ENCODE measurements at regions not wholly inside any gene's neighbourhood (a gene's known extent, or its start where the extent isn't known, plus 50 kb on each side); places are given as distances from the start of the nearest gene placed in this dataset.

DNA sequence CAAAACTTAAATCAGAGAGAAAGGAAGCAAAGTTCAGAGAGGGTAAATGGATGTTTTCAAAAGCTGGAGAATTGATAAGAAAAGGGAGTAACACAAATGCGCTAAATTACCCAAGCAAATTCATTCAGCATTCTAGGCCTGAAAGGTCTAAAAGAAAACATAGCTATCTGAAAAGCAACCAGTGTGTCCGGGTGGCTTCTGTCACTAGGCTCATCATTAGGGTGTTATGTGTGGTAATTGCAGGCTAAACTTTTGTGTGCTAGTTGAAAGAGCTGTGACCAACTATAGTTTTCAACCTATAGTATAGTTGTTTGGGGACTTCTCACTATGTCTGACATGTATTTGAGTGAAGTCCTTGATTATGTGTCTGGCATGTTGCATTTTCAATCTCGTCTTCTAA is 839.6 kb upstream of the ZEB2 start:
- Histone ChIP-seq H3K4me1 (ENCODE audit: control extremely low read depth in 1 of 4, control insufficient read depth in 4 of 4, insufficient read depth in 4 of 4, low read length in 3 of 4) (no peaks in the 10 kb centered on the region), H3K9me3 (ENCODE audit: control extremely low read depth in 1 of 5, control insufficient read depth in 4 of 5, insufficient read depth in 2 of 5, low read depth in 1 of 5, low read length in 4 of 5) (no peaks in the 10 kb centered on the region), H3K36me3 (ENCODE audit: control insufficient read depth in 4 of 4, insufficient read depth in 4 of 4, low read length in 3 of 4) (no peaks in the 10 kb centered on the region), H3K4me3 (ENCODE audit: control insufficient read depth in 1 of 7, extremely low read depth in 1 of 7, insufficient read depth in 4 of 7, low read depth in 2 of 7, low read length in 6 of 7) (no peak overlapping the region), H3K27me3 (replicated peaks in 2 of 5; ENCODE audit: control insufficient read depth in 4 of 5, insufficient read depth in 5 of 5, low read length in 4 of 5) (no peaks in the 10 kb centered on the region), H3K27ac (ENCODE audit: insufficient read depth in 1 of 2, low read depth in 1 of 2, low read length in 2 of 2, poor library complexity in 1 of 2, severe bottlenecking in 2 of 2) (no peak overlapping the region)
- 100% methylated on average over 1 of the region's 3 CpGs for WGBS (ENCODE audit: insufficient coverage)
- ChIA-PET POLR2A (no interaction called here), CTCF (no interaction called here)
- DNase-seq = no peak

GRCh38 chr2:145356056-145356455 is 836.1 kb upstream of the ZEB2 start:
- H3K4me1 ChIP-seq (ENCODE audit: control extremely low read depth in 1 of 4, control insufficient read depth in 4 of 4, insufficient read depth in 4 of 4, low read length in 3 of 4) = no peaks in the 10 kb centered on the region
- no peaks in the 10 kb centered on the region for H3K9me3 ChIP-seq (ENCODE audit: control extremely low read depth in 1 of 5, control insufficient read depth in 4 of 5, insufficient read depth in 2 of 5, low read depth in 1 of 5, low read length in 4 of 5)
- H3K27me3 ChIP-seq (replicated peaks in 2 of 5; ENCODE audit: control insufficient read depth in 4 of 5, insufficient read depth in 5 of 5, low read length in 4 of 5) = no peaks in the 10 kb centered on the region
- CTCF ChIA-PET = no interaction called here
- no peaks in the 10 kb centered on the region for H3K36me3 ChIP-seq (ENCODE audit: control insufficient read depth in 4 of 4, insufficient read depth in 4 of 4, low read length in 3 of 4)
- POLR2A ChIA-PET = no interaction called here
- H3K4me3 ChIP-seq (ENCODE audit: control insufficient read depth in 1 of 7, extremely low read depth in 1 of 7, insufficient read depth in 4 of 7, low read depth in 2 of 7, low read length in 6 of 7) = no peak overlapping the region
- H3K27ac ChIP-seq (ENCODE audit: insufficient read depth in 1 of 2, low read depth in 1 of 2, low read length in 2 of 2, poor library complexity in 1 of 2, severe bottlenecking in 2 of 2) = no peak overlapping the region
- DNase-seq = no peak

- Histone ChIP-seq H3K4me3 (ENCODE audit: control insufficient read depth in 1 of 7, extremely low read depth in 1 of 7, insufficient read depth in 4 of 7, low read depth in 2 of 7, low read length in 6 of 7) (no peak overlapping the region), H3K4me1 (ENCODE audit: control extremely low read depth in 1 of 4, control insufficient read depth in 4 of 4, insufficient read depth in 4 of 4, low read length in 3 of 4) (no peaks in the 10 kb centered on the region), H3K9me3 (ENCODE audit: control extremely low read depth in 1 of 5, control insufficient read depth in 4 of 5, insufficient read depth in 2 of 5, low read depth in 1 of 5, low read length in 4 of 5) (peaks cover 0 to under 1% (median 0%) of the 10 kb centered on the region in 5 experiments), H3K27ac (ENCODE audit: insufficient read depth in 1 of 2, low read depth in 1 of 2, low read length in 2 of 2, poor library complexity in 1 of 2, severe bottlenecking in 2 of 2) (no peak overlapping the region), H3K36me3 (ENCODE audit: control insufficient read depth in 4 of 4, insufficient read depth in 4 of 4, low read length in 3 of 4) (no peaks in the 10 kb centered on the region), H3K27me3 (replicated peaks in 2 of 5; ENCODE audit: control insufficient read depth in 4 of 5, insufficient read depth in 5 of 5, low read length in 4 of 5) (no peaks in the 10 kb centered on the region)
- POLR2A ChIA-PET = interaction anchor here (0.6 kb wide), 1 partner anchor 187 kb away, joined by 3 read pairs; no protein-coding TSS in a partner anchor
- 93% methylated on average over 3 of the region's 5 CpGs for WGBS (ENCODE audit: insufficient coverage)
- CTCF ChIA-PET = interaction anchor here (1.3 kb wide), 1 partner anchor 14 kb away, joined by 4 read pairs; no protein-coding TSS in a partner anchor
- no peak for DNase-seq
Observed at GRCh38 chr2:145352484-145352883, 832.6 kb upstream of the ZEB2 start.

DNA sequence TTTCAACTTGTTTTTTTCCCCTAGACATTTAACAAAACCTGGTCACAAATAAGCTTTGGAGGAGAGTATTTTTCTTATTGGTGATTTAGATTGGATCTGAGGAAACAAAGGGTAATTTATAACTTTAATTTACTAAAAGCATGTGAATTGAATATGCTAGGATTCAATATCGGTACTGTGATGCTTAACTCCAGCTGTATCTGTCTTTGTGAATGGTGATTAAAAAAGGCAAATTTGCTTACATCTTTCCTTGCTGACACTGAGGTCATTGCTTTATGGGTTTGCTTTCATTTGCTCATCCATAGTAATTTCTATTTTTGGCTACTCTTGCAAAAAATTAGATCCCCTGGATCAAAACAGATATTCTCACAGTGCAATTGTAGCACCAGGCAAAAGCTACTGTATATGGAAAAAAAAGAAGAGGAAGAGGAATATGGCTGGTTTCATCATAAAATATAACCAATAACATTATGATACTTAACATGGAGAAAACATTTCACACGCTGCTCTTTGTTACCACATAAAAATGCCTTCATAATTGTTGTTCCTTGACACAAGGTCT is 832.0 kb upstream of the ZEB2 start:
- H3K4me1 ChIP-seq (ENCODE audit: control extremely low read depth in 1 of 4, control insufficient read depth in 4 of 4, insufficient read depth in 4 of 4, low read length in 3 of 4) = no peaks in the 10 kb centered on the region
- no CpG with 5 or more reads among the region's 2 CpGs for WGBS (ENCODE audit: insufficient coverage)
- no peaks in the 10 kb centered on the region for H3K36me3 ChIP-seq (ENCODE audit: control insufficient read depth in 4 of 4, insufficient read depth in 4 of 4, low read length in 3 of 4)
- no peak for DNase-seq
- no peaks in the 10 kb centered on the region for H3K27me3 ChIP-seq (replicated peaks in 2 of 5; ENCODE audit: control insufficient read depth in 4 of 5, insufficient read depth in 5 of 5, low read length in 4 of 5)
- ChIA-PET CTCF (interaction anchor here (1.3 kb wide), 1 partner anchor 14 kb away, joined by 4 read pairs; no protein-coding TSS in a partner anchor), POLR2A (interaction anchor here (0.6 kb wide), 1 partner anchor 188 kb away, joined by 3 read pairs; no protein-coding TSS in a partner anchor)
- H3K9me3 ChIP-seq (ENCODE audit: control extremely low read depth in 1 of 5, control insufficient read depth in 4 of 5, insufficient read depth in 2 of 5, low read depth in 1 of 5, low read length in 4 of 5) = peaks cover 0 to 1% (median 0%) of the 10 kb centered on the region in 5 experiments
- H3K27ac ChIP-seq (ENCODE audit: insufficient read depth in 1 of 2, low read depth in 1 of 2, low read length in 2 of 2, poor library complexity in 1 of 2, severe bottlenecking in 2 of 2) = no peak overlapping the region
- H3K4me3 ChIP-seq (ENCODE audit: control insufficient read depth in 1 of 7, extremely low read depth in 1 of 7, insufficient read depth in 4 of 7, low read depth in 2 of 7, low read length in 6 of 7) = no peak overlapping the region

- Histone ChIP-seq H3K4me1 (ENCODE audit: control extremely low read depth in 1 of 4, control insufficient read depth in 4 of 4, insufficient read depth in 4 of 4, low read length in 3 of 4) (no peaks in the 10 kb centered on the region), H3K27ac (ENCODE audit: insufficient read depth in 1 of 2, low read depth in 1 of 2, low read length in 2 of 2, poor library complexity in 1 of 2, severe bottlenecking in 2 of 2) (no peak overlapping the region), H3K27me3 (replicated peaks in 2 of 5; ENCODE audit: control insufficient read depth in 4 of 5, insufficient read depth in 5 of 5, low read length in 4 of 5) (no peaks in the 10 kb centered on the region), H3K4me3 (ENCODE audit: control insufficient read depth in 1 of 7, extremely low read depth in 1 of 7, insufficient read depth in 4 of 7, low read depth in 2 of 7, low read length in 6 of 7) (no peak overlapping the region), H3K9me3 (ENCODE audit: control extremely low read depth in 1 of 5, control insufficient read depth in 4 of 5, insufficient read depth in 2 of 5, low read depth in 1 of 5, low read length in 4 of 5) (peaks cover 0 to 1% (median 0%) of the 10 kb centered on the region in 5 experiments), H3K36me3 (ENCODE audit: control insufficient read depth in 4 of 4, insufficient read depth in 4 of 4, low read length in 3 of 4) (no peaks in the 10 kb centered on the region)
- 100% methylated on average over 2 of the region's 3 CpGs for WGBS (ENCODE audit: insufficient coverage)
- CTCF ChIA-PET = no interaction called here
- DNase-seq = no peak
- POLR2A ChIA-PET = no interaction called here
Observed at GRCh38 chr2:145350011-145350410, 830.1 kb upstream of the ZEB2 start.

DNA sequence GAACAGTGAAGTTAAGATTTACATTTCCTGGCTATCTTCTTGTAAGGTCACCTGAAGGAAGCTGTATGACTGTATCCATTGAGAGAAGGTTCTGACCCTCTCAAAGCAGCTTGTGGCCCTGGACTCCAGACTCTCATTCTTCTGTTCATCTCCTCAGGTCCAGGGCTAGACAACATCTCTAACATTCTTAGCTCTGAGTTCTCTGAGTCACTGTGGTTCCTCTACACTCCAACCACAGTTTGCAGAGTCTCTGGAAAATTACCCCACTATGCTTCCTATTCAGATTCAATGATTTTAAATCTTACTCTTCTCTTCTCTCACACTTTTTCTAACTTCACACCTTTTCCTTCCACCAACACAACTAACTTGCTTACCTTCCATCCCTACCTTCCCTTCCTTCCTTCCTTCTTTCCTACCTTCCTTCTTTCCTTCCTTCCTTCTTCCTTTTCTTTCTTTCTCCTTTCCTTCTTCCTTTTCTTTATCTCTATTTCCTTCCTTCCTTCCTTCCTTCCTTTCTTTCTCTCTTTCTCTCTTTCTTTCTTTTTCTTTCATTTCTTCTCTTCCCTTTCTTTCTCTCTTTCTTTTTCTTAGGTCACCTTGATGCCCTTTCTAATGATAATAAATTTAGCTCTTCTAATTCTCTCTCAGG is 824.3 kb upstream of the ZEB2 start:
- peaks cover 0 to 4% (median 0%) of the 10 kb centered on the region in 5 experiments for H3K9me3 ChIP-seq (ENCODE audit: control extremely low read depth in 1 of 5, control insufficient read depth in 4 of 5, insufficient read depth in 2 of 5, low read depth in 1 of 5, low read length in 4 of 5)
- CTCF ChIA-PET = no interaction called here
- DNase-seq = peak in 2 of 3 donors; percentile 7 to 11
- no peaks in the 10 kb centered on the region for H3K4me1 ChIP-seq (ENCODE audit: control extremely low read depth in 1 of 4, control insufficient read depth in 4 of 4, insufficient read depth in 4 of 4, low read length in 3 of 4)
- no peak overlapping the region for H3K4me3 ChIP-seq (ENCODE audit: control insufficient read depth in 1 of 7, extremely low read depth in 1 of 7, insufficient read depth in 4 of 7, low read depth in 2 of 7, low read length in 6 of 7)
- H3K27me3 ChIP-seq (replicated peaks in 2 of 5; ENCODE audit: control insufficient read depth in 4 of 5, insufficient read depth in 5 of 5, low read length in 4 of 5) = no peaks in the 10 kb centered on the region
- POLR2A ChIA-PET = no interaction called here
- no peak overlapping the region for H3K27ac ChIP-seq (ENCODE audit: insufficient read depth in 1 of 2, low read depth in 1 of 2, low read length in 2 of 2, poor library complexity in 1 of 2, severe bottlenecking in 2 of 2)
- no peaks in the 10 kb centered on the region for H3K36me3 ChIP-seq (ENCODE audit: control insufficient read depth in 4 of 4, insufficient read depth in 4 of 4, low read length in 3 of 4)

DNA sequence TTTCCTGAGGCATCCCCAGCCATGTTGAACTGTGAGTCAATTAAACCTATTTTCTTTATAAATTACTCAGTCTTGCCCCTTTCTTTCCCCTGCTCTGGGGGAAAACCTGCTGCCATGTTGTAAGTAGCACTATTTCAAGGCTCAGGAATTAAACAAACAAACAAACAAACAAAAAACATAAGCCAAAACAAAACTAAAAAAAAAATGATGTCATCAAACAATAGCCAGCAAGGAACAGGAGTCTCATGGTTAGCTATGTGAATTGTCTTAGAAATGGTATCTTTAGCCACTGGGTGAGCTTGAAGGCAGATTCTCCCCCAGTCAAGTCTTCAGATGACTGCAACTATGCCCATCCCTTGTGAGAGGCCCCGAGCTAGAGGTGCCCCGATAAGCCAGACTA is 823.4 kb upstream of the ZEB2 start:
- CTCF ChIA-PET = no interaction called here
- DNase-seq = no peak
- no peak overlapping the region for H3K27ac ChIP-seq (ENCODE audit: insufficient read depth in 1 of 2, low read depth in 1 of 2, low read length in 2 of 2, poor library complexity in 1 of 2, severe bottlenecking in 2 of 2)
- H3K9me3 ChIP-seq (ENCODE audit: control extremely low read depth in 1 of 5, control insufficient read depth in 4 of 5, insufficient read depth in 2 of 5, low read depth in 1 of 5, low read length in 4 of 5) = peaks cover 0 to 4% (median 0%) of the 10 kb centered on the region in 5 experiments
- H3K36me3 ChIP-seq (ENCODE audit: control insufficient read depth in 4 of 4, insufficient read depth in 4 of 4, low read length in 3 of 4) = no peaks in the 10 kb centered on the region
- WGBS (ENCODE audit: insufficient coverage) = 71% methylated on average over 2 of the region's 2 CpGs
- no peaks in the 10 kb centered on the region for H3K27me3 ChIP-seq (replicated peaks in 2 of 5; ENCODE audit: control insufficient read depth in 4 of 5, insufficient read depth in 5 of 5, low read length in 4 of 5)
- H3K4me3 ChIP-seq (ENCODE audit: control insufficient read depth in 1 of 7, extremely low read depth in 1 of 7, insufficient read depth in 4 of 7, low read depth in 2 of 7, low read length in 6 of 7) = no peak overlapping the region
- no peaks in the 10 kb centered on the region for H3K4me1 ChIP-seq (ENCODE audit: control extremely low read depth in 1 of 4, control insufficient read depth in 4 of 4, insufficient read depth in 4 of 4, low read length in 3 of 4)
- POLR2A ChIA-PET = no interaction called here

Measured in common myeloid progenitor, CD34-positive (primary cell).